DMS153 (cell line): ENCODE measurements at regions not wholly inside any gene's neighbourhood (a gene's known extent, or its start where the extent isn't known, plus 50 kb on each side); places are given as distances from the start of the nearest gene placed in this dataset.
"Not testable (repeated sequence)": the region's sequence is repeated elsewhere in the genome, so short reads cannot be mapped to it uniquely, and the experiment has no call there.

Source experiments
- DNase-seq: peaks from one replicate; lab custom pipeline; 2025; lab: John Stamatoyannopoulos, UW

DNA sequence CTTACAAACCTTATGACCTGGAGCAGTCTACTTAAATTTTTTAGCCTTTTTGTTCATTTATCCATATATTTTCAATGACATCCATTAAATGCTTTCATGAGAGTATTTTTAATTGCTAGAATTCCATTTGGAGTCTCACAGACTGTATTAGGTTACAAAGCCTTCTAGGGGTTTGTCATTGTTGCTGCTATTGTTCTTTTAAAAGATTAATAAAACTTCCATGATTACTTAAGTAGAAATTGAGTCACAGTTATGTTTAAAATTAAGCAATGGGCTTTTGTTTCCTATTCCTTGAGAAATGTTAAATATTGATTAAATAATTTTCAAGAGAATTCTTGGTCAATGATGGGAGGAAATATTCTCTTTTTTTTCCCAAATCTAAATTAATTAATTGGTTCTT lies 1408.4 kb upstream of the RAG2 start:
- DNase-seq: no peak

DNA sequence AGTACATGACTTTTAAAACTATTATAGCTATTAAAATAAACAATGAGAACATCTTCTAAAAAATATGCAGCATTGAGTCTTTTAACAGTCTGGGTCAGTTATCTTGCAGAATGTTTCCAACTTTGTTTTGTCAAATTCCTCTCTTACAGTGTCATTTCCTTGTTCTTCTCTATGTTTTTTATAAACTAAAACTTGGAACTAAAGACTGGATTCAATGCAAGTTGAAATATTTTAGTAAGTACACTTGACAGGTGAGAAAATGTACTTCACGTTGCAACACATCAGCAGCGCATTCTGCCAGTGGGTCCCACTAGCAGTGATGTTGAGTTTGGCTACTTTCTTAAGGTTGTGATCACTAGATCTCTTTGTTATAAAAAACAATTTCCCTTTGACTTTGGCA lies 1407.6 kb upstream of the RAG2 start:
- no peak for DNase-seq

DNA sequence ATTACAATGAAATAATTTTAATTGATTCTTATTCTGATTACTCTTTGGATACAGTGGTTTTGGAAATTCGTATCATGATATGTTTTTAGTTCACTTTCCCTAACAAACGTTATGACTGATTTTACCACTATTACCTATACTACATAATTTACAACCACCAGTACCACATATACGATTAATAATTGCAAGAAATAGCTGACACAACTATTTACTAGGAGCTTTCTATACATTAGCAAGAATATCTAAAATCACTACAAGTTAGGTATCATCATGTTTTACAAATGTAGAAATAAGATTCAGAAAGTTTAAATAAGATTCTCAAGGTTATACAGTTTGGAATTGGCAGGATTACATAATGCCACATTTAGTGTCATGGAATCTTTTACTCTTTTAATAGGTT lies 1401.1 kb upstream of the RAG2 start:
- DNase-seq: no peak

DNA sequence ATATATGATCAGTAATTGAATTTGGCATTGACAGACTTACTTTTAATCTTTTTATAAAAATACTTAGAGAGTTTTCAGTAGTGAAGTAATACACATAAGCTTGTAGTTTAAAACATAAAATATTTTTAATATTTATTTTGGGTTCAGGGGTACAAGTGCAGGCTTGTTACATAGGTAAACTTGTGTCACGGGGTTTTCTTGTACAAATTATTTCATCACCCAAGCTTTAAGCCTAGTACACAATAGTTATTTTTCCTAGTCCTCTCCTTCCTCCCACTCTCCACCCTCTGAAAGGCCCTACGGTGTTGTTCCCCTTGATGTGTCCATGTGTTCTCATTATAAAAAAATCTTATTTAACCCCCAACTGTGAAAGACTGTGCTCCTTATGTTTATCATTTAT lies 1397.8 kb upstream of the RAG2 start:
- DNase-seq: no peak

DNA sequence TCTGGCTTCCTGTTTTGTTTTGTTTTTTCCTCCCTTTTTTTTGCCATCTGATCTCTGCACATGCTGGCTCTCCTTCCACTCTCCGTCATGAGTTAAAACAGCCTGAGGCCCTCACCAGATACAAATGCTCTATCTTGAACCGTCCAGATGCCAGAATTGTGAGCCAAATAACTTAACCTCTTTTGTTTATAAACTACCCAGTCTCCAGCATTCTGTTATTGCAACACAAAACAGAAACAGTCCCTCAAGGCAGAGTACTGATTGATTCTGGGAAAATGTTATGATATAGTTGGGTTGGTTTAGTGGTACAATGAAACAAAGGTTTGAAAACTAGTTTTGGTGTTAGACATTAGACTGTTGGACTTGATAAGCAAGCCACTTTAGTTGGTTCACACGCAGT lies 1390.0 kb upstream of the RAG2 start:
- DNase-seq: no peak

DNA sequence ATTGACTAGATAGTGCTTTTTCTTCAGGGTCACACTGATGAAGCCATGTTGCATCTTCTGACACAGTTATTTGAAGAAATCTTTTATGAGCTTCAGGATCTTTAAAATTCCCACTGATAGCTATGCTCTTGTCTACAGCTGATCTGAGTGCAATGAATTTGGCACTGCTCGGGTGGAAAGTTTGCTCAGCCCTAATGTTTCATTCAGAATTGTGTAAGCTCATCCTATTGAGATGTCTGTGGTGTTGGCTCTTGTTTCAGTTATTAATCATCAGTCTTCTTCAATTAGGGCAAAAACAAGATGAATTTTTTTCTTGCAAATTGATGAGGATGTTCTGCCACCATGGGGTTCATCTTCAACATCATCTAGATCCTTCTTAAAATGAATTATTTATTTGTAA lies 1387.0 kb upstream of the RAG2 start:
- DNase-seq: no peak

DNA sequence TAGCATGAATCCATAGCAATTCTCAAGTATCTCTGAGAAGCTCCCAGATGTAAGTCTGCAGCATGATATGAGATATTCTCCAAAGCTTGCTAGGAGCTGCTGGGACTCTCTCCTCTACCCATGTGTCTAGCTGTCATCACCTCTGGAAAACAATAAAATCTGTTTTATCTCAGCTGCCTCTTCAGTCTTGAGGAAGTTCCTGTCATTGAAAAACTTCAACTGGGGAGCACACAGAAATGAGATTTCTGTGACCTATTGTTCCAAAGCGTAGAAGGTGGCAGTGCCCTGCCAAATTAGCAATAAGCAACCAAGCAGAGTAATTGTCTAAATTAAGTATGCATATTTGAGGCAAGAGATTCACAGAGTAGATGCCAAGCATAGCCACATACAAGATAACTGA lies 1380.6 kb upstream of the RAG2 start:
- DNase-seq: no peak

DNA sequence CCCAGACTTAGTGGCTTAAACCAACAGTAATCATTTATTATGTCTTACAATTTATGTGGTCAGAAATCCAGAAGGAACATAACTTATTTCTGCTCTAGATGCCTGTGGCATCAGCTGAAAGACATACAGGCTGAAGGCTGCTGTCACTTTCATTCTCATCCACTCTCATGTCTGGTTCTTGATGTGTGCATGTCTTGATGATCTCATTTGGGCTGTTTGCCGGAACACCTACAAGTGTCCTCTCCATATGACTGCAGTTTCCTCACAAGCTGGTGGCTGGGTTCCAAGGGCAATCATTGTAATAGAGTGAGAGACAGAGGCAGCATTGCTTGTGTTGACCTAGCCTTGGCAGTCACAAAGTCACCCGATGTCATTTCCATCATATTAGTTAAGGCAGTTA lies 1375.9 kb upstream of the RAG2 start:
- no peak for DNase-seq

DNA sequence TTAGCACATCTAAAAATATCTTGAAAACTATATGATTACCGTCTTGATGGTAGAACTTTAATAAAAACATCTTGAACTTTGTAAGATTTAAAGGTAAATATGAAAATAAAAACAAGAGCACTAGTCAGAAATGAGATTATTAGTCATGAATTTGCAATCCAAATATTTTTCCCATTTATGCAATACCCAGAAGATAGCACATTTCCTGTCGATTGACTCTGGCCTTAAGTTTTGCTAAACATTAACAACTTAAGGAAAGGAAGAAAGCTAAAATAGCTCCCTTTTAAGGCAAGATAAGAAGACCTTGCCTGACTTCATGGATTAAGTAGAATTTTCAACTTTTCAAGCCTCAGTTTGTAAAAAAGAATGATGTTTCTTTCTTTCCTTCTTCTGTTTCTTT lies 1374.7 kb upstream of the RAG2 start:
- DNase-seq: no peak

DNA sequence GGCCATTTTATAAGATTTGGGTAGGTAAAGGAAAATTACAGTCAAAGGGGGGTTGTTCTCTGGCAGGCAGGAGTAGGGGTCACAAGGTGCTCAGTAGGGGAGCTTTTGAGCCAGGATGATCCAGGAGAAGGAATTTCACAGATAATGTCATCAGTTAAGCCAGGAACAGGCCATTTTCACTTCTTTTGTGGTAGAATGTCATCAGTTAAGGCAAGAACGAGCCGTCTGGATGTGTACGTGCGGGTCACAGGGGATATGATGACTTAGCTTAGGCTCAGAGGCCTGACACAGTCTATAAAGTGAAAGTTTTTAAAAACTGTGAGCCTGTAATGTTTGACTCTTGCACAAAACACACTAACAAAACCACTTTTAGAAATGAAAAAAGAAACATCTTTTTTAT lies 1371.3 kb upstream of the RAG2 start:
- DNase-seq: not testable (repeated sequence)

DNA sequence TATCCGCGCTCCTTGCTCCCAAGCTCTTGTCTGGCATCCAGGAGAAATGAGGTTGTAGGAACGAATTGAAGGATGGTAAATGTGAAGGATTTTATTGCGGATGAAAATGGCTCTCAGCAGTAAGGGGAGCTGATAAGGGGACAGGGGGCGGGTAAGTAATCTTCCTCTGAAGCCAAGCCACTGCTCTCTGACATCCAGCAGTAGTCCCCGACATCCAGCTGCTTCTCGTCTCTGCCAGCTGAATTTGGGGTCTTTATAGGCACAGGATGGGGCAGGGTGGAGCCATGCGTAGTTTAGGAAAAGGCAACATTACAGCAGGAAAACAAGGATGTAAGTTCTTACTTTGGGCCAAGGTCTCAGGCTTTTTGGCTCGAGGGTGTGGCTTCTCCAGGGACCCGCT lies 1370.1 kb upstream of the RAG2 start:
- no peak for DNase-seq

DNA sequence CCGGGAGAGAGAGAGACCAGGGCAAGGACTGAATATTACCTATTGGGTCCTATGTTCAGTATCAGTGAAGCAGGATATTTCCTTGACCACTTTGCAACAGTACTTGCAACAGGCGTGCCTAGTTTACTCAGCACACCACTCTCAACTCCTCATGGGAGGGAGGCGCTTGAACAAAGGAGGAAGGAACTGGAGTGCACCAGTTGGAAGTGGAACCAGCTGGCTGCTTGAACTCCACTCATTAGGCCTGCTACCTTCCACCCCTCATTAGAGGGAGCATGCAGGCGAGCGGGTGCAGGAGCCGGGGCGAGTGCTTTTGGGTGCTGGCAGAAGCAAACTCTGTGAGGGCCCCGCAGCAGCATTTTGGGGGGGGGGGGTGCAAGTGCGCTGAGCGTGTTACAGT lies 1369.6 kb upstream of the RAG2 start:
- DNase-seq: no peak

DNA sequence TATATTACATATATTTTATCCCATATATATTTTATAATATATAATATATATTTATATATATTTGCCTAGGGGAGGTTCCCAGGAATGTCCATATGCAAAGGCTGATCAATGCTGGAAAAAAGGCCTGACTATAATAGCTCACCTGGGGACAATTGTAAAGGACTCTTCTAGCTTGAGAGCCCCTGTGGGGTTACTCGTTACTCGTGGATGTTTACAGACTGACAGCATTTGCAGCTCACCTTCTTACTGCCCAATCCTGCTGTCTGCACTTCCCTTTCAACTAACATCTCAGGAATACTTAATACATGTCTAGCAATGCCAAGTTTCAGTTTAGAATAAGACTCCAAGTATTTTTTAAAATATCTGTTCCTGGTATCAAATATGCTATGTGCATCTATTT lies 1365.4 kb upstream of the RAG2 start:
- DNase-seq: no peak

DNA sequence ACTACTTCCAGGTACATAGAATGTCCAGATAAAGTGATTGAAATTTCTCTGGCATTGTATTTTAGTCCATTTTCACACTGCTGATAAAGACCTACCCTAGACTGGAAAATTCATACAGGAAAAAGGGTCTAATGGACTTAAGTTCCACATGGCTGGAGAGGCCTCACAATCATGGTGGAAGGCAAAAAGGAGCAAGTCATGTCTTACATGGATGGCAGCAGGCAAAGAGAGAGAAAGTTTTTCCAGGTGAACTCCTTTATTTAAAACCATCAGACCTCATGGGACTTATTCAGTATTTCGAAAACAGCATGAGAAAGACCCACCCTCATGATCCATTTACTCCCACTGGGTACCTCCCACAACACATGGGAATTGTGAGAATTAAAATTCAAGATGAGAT lies 1359.7 kb upstream of the RAG2 start:
- DNase-seq: no peak

DNA sequence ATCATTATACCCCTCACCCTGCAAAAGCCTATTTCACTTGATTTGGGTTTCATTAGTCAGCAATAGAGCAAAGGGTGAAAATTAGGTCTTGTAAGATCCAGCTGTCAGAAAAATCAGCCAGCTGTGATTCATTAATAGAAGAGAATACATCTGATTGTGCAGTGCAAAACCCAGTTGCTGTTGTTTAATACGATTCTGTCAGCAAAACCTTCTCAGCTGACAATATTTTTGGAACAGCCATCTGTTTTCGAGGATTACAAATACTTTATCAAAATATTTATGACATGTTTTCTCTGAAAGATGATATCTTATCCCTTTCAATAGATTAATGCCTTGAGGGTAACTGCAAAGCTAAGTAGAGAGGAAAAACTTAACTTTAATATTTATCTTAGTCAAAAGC lies 1354.0 kb upstream of the RAG2 start:
- no peak for DNase-seq

DNA sequence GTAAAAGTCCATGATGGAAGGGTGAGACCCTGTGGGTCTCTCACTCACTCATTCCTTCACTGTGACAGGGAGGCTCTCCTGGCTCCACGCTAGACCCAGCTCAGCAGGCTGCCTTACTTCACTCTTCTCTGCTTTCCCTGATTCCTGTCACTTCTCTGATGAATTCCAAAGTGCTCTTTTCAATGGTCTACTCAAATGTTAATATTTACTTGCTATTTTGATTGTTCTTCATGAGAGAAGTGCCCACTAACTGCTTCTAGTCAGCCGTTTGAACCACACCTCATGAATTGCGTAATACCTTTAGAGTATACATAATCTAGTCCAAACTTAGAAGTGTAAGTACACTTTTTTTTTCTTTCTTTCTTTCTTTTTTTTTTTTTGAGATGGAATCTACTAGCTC lies 1350.2 kb upstream of the RAG2 start:
- no peak for DNase-seq

DNA sequence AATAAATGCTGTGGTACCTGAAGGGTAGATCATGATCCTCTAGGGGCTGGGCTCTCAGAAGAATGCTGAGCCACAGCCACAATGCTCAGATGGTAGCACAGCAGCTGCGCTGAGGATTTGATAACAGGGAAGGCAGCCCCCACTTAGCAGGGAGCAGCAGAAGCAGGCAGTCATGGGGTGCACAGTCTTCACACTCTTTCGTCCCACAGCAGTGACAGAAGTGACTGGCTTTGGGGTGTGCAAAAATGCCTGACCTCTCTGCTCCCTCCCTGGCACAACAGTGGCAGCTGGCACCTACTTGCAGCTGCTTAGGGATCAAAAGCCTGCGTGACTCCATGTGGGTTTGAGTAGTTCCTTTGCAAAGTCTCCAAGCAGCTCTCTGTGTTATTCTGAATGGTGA lies 1349.8 kb upstream of the RAG2 start:
- DNase-seq: no peak

DNA sequence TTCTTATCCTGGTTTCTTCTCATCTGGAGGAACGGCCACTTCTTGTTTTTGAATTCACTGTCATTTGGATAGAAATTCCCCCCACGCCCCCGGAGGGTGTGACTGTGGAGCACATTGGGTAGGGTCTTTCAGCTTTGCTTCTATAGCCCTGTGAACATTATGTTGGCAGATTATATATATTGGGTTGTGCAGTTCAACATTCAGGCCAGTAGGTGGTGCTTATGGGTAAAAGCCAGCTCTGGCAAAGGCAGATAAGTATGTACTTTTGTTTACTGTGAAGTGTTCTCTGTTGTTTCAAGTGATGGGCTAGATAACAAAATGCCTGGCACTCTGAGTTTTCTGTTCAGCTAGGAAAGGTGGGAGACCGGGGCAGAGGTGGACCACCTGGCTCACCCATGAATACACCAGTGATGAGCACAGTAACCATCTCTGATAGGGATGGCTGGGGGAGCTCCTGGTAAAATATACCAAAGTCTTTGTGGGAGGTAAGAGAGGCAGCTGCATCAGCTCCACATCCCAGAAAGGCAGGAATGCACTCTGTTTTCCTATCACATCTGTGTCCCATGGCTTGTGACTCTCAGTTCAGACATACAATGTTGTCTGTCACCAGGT lies 1348.2 kb upstream of the RAG2 start:
- DNase-seq: no peak

DNA sequence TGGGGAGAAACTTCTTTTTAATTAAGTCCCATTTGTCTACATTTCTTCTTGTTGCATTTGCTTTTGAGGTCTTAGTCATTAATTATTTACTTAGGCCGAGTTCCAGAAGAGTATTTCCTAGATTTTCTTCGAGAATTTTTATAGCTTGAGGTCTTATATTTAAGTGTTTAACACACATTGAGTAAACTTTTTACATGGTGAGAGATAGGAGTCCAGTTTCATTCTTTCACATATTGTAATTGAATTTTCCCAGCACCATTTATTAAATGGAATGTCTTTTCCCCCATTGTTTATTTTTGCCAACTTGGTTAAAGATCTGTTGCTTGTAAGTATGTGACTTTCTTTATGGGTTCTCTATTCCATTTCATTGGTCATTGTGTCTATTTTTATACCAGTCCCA lies 1344.0 kb upstream of the RAG2 start:
- DNase-seq: no peak

DNA sequence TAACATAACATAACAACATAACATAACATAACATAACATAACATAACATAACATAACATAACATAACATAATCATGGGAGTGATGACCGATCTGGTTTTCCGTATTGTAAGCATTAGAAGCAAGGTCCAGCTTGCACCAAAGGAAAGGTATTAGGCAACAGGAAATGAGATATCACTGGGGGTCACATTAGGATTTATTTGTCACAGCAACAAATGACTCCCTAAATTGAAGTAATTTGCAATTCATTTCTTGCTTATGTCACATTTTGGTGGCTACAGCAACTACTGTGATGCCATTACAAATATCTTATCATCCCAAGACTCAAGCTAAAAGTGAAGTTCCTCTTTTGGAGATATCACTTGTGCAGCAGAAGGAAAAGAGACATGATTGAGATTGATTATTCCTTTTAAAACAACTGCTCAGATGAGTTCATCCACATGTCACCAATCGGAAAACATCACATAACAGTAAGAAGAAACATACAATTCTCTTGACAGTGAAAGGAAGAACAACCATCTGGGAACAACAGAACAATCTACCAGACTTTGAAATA lies 1331.1 kb upstream of the RAG2 start:
- no peak for DNase-seq

DNA sequence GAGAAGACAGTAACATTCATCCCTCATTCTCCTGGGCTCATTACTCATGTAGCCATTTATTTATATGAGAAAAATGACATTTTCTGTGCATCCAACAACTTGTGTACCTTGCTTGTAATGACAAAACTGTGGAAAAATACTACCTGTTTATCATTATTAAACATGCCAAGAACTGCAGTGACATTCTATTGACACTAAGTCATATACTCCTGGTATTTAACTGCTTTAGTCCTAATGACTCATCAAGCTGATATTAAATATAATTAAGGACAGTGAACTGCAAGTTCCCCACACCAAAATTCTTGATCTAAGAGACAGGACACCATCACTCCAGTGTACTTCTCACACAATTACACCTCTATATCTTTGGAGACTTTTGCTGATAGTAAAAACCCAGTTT lies 1328.7 kb upstream of the RAG2 start:
- no peak for DNase-seq

DNA sequence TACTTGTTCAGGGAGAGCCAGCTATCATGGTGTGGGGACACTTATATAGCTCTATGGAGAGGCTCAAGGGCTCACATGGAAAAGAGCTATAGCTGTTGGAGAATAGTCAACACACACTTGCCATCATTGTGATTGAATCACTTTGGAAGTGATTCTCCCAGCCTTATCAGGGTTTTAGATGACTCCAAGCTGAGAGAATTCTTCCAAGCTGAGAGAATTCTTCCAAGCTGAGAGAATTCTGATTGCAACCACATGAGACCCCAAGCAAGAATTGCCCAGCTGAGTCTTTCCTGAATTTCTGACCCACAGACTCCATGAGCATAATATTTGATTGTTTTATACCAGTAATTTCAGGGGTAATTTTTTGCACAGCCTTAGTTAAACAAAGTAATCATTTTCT lies 1318.3 kb upstream of the RAG2 start:
- no peak for DNase-seq

DNA sequence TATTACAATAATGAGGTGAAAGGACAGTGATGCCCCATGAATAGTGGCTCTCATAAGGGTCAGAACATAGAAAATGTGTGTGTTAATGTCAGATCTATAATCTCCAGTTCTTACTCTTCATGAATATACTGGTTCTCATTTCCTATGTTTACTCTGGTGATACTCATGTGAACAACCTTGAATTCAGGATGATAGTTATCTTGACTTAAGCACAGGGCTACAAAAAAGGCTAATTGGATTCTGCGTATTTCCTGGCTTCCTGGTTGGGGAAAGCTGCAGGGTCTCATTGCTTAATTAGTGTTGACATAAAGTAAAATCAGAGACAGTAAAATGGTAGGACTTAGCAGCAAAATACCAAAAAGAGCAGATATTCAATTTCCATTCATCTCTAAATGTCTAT lies 1316.8 kb upstream of the RAG2 start:
- no peak for DNase-seq

DNA sequence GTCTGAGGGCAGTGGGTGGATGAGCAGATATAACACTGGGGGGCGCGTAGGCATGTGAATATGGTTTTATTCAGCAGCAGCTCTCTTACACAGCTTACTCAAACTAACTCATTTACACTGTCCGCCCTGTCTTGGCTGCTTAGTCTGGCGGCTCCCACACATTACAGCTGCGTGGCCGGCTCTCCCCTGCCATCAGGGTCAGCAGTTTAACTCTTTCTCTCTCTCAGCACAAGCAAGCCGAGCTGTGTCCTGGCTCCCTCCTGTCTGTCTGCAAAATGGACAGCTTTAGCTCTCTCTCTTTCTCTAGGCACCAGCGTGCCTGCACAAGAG lies 1310.1 kb upstream of the RAG2 start:
- no peak for DNase-seq
